Tibial artery (tissue), 4 donors: ENCODE measurements at regions not wholly inside any gene's neighbourhood (a gene's known extent, or its start where the extent isn't known, plus 50 kb on each side); places are given as distances from the start of the nearest gene placed in this dataset.

Source experiments
- DNase-seq, 2 donors: peaks; one replicate each; pipeline ENCODE4 v3.0.0-alpha.2; 2019
- H3K27ac ChIP-seq, 2 donors: fragments of 200-600 bp; sonication (generic) in 1 of 2; 1 replicate in 1 of 2; 2 replicates in 1 of 2; pipeline ENCODE4 v1.5.1; 2018 to 2019; ENCODE audit warnings: mild to moderate bottlenecking in 1 of 2
- H3K27me3 ChIP-seq, 2 donors: fragments of 200-600 bp; sonication (generic) in 1 of 2; one replicate each; pipeline versions ENCODE4 v1.5.1 to v1.6.0; 2016 to 2019
- H3K36me3 ChIP-seq, 3 donors: fragments of 200-600 bp; sonication (generic) in 2 of 3; one replicate each; pipeline ENCODE4 v1.5.1; 2016 to 2019; ENCODE audit warnings: mild to moderate bottlenecking in 2 of 3
- H3K4me1 ChIP-seq, 4 donors: fragments of 200-600 bp; sonication (generic) in 2 of 4; 1 replicate in 3 of 4; 2 replicates in 1 of 4; pipeline ENCODE4 v1.5.1; 2016 to 2019
- H3K4me3 ChIP-seq, 2 donors: fragments of 200-600 bp; sonication (generic) in 1 of 2; 1 replicate in 1 of 2; 2 replicates in 1 of 2; pipeline ENCODE4 v1.5.1; 2018 to 2019; ENCODE audit warnings: mild to moderate bottlenecking in 2 of 2
- H3K9me3 ChIP-seq, 3 donors: fragments of 200-600 bp; sonication (generic) in 1 of 3; one replicate each; pipeline ENCODE4 v1.5.1; 2016 to 2019
- intact Hi-C: fragments of 100-400 bp; cut with DNase I; formaldehyde crosslinking; loops from one replicate; pipeline ENCODE4 v1.15.0; 2023; ENCODE audit warnings: low total_unique reads
- TF ChIP-seq, protein P1 (sequence below), 2 experiments: fragments of 200-600 bp in 1 of 2; fragments of 450-650 bp in 1 of 2; IDR thresholded peaks; one replicate each; pipeline ENCODE4 v1.5.1; 2017 to 2019; ENCODE audit warnings: antibody characterized with exemption in 2 of 2, mild to moderate bottlenecking in 1 of 2, moderate library complexity in 1 of 2

DNA sequence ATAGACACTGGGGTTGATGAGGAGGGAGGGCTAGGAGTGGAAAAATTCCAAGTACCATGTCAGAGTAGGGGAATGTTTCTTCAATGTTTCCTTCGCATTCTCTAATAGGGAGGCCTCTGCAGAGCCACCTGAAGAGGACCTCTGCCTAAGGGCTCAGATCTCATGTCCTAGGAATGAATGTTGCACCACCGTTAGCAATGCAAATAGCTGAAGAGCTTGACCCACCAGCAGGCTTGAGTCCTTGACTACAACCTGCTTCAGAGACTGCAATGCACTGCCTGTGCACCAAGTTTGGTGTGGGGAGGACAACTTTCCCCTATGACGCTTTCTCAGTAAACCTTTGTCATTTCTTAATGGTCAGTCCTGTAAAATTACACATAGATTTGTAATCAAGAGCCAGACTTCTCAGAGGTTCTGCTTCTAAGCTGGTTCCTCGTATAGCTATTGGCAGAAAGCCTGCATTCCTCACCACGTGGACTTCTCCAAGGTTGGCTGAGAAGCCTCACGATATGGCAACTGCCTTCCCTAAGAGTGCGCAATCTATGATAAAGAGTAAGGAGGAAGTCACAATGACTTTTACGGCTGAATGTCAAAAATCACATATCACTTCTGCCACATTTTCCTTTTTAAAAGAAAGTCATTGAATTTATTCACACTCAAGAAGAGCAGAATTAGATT is 600.7 kb upstream of the PTGER4 start:
- intact Hi-C loops: no loop called here
- no peak overlapping the region for H3K27ac ChIP-seq
- H3K4me1 ChIP-seq: no peaks in the 10 kb centered on the region
- H3K9me3 ChIP-seq: no peaks in the 10 kb centered on the region
- H3K4me3 ChIP-seq: no peak overlapping the region
- no peak for DNase-seq
- H3K27me3 ChIP-seq: no peaks in the 10 kb centered on the region
- no peaks in the 10 kb centered on the region for H3K36me3 ChIP-seq
- TF ChIP-seq, protein P1, sequence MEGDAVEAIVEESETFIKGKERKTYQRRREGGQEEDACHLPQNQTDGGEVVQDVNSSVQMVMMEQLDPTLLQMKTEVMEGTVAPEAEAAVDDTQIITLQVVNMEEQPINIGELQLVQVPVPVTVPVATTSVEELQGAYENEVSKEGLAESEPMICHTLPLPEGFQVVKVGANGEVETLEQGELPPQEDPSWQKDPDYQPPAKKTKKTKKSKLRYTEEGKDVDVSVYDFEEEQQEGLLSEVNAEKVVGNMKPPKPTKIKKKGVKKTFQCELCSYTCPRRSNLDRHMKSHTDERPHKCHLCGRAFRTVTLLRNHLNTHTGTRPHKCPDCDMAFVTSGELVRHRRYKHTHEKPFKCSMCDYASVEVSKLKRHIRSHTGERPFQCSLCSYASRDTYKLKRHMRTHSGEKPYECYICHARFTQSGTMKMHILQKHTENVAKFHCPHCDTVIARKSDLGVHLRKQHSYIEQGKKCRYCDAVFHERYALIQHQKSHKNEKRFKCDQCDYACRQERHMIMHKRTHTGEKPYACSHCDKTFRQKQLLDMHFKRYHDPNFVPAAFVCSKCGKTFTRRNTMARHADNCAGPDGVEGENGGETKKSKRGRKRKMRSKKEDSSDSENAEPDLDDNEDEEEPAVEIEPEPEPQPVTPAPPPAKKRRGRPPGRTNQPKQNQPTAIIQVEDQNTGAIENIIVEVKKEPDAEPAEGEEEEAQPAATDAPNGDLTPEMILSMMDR (IDR thresholded peaks at IDR 0.05): no peak

DNA sequence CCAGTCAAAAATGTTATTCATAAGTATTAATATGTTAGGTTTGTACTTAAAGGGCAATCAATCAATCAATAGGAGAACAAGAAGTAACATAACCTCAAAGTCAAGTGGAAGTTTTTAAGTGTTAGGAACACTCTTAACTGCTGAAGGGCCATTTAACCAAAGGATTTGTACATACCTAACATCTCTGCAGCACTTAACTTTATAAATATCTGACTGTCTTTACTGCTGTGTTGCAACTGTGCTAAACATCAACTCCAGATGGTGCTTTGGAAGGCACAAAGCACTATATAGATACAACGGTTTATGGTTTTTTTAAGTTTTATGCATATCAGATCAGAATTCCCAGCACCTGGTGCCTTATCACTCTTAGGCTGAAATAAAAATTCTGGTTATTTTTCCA is 604.9 kb upstream of the PTGER4 start:
- no peaks in the 10 kb centered on the region for H3K9me3 ChIP-seq
- no peaks in the 10 kb centered on the region for H3K36me3 ChIP-seq
- H3K27ac ChIP-seq: no peak overlapping the region
- TF ChIP-seq, protein P1 (IDR thresholded peaks at IDR 0.05): no peak
- H3K4me1 ChIP-seq: no peaks in the 10 kb centered on the region
- DNase-seq: no peak
- H3K27me3 ChIP-seq: no peaks in the 10 kb centered on the region
- no peak overlapping the region for H3K4me3 ChIP-seq
- intact Hi-C loops: no loop called here

DNA sequence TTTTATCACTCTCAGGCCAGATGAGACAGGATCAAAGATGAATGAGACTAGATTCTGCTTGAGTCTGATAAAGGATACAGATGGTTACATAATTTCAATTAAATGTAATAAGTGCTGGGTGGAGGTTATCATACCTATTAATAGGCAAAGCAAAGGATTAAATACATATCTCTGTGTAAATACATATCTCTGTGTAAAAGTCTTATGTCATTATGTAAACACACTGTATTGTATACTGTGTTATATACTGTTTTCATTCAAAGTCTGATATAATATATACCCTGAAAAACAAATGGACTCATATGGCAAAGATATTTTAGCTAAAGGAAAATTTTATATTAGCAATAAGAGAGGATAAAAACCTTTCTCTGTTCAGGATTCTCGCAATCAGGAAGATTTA is 605.8 kb upstream of the PTGER4 start:
- Histone ChIP-seq H3K27me3 (no peaks in the 10 kb centered on the region), H3K9me3 (no peaks in the 10 kb centered on the region), H3K27ac (no peak overlapping the region), H3K4me3 (no peak overlapping the region), H3K36me3 (no peaks in the 10 kb centered on the region), H3K4me1 (no peaks in the 10 kb centered on the region)
- intact Hi-C loops: no loop called here
- DNase-seq: no peak
- TF ChIP-seq, protein P1 (IDR thresholded peaks at IDR 0.05): no peak

DNA sequence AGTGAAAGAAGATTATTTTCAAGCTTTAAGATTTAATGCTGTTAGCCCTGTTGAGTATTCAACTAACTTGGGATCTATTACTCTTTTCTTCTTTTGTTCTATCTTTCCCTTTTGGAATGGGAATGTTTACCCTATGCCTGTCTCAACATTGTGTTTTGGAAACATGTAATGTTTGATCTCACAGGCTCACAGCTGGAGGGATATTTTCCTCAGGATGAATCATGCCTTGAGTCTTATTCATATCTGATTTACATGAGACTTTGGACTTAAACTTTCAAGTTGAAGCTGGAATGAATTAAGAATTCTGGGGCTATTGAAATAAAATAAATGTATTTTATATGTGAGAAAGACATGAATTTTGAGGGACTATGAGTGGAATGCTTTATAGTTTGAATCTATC is 607.8 kb upstream of the PTGER4 start:
- TF ChIP-seq, protein P1 (IDR thresholded peaks at IDR 0.05): no peak
- H3K27me3 ChIP-seq: no peaks in the 10 kb centered on the region
- H3K27ac ChIP-seq: no peak overlapping the region
- H3K4me1 ChIP-seq: no peaks in the 10 kb centered on the region
- H3K9me3 ChIP-seq: no peaks in the 10 kb centered on the region
- H3K36me3 ChIP-seq: no peaks in the 10 kb centered on the region
- H3K4me3 ChIP-seq: no peak overlapping the region
- intact Hi-C loops: no loop called here
- DNase-seq: no peak

DNA sequence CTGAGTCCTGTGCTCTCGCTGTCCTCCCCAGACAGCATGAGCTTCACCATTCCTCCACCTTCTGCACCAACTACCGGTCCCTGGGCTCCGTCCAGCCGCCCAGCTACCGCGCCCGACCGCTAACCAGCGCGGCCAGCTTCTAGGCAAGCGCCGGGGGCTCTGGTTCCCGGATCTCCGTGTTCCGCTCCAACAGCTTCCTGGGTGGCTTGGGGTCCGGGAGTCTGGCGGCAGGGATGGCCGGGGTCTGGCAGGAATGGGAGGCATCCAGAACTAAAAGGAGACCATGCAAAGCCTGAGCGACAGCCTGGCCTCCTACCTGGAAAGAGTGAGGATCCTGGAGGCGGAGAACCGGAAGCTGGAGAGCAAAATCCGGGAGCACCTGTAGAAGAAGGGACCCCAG is 613.1 kb upstream of the PTGER4 start:
- Histone ChIP-seq H3K27ac (no peak overlapping the region), H3K4me1 (no peaks in the 10 kb centered on the region), H3K9me3 (no peaks in the 10 kb centered on the region), H3K4me3 (no peak overlapping the region), H3K27me3 (no peaks in the 10 kb centered on the region), H3K36me3 (no peaks in the 10 kb centered on the region)
- no peak for DNase-seq
- intact Hi-C loops: no loop called here
- TF ChIP-seq, protein P1 (IDR thresholded peaks at IDR 0.05): no peak

DNA sequence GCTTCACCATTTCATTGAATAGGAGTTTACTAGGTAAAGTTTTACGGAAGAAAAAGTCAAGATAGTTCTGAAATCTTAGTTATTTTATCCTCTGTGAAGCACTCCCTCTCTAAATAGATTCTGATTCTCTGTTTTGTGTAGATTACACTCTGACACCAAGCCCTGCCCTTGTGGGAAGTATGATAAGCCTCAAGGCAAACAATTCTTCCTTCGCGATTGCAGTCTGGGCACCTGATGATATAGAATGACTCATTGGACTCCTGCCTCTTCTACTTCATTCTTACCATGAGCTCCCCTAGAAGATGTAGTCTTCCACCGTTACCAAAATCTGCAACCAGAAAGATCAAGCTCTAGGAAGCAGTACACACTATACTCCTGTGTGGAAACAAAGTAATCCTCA is 626.9 kb upstream of the PTGER4 start:
- Histone ChIP-seq H3K27ac (no peak overlapping the region), H3K27me3 (no peaks in the 10 kb centered on the region), H3K4me3 (no peak overlapping the region), H3K9me3 (no peaks in the 10 kb centered on the region), H3K4me1 (no peaks in the 10 kb centered on the region), H3K36me3 (no peaks in the 10 kb centered on the region)
- intact Hi-C loops: no loop called here
- TF ChIP-seq, protein P1 (IDR thresholded peaks at IDR 0.05): no peak
- no peak for DNase-seq
